SHP77 treated with DMSO at 0.1 percent for 48 hours (cell line): ENCODE measurements at regions not wholly inside any gene's neighbourhood (a gene's known extent, or its start where the extent isn't known, plus 50 kb on each side); places are given as distances from the start of the nearest gene placed in this dataset.

ENCODE experiments used
- DNase-seq: peaks from one replicate; lab custom pipeline; 2025; lab: John Stamatoyannopoulos, UW

GRCh38 chr11:11789735-11790369, 51.9 kb upstream of the USP47 start:
- DNase-seq = no peak

DNA sequence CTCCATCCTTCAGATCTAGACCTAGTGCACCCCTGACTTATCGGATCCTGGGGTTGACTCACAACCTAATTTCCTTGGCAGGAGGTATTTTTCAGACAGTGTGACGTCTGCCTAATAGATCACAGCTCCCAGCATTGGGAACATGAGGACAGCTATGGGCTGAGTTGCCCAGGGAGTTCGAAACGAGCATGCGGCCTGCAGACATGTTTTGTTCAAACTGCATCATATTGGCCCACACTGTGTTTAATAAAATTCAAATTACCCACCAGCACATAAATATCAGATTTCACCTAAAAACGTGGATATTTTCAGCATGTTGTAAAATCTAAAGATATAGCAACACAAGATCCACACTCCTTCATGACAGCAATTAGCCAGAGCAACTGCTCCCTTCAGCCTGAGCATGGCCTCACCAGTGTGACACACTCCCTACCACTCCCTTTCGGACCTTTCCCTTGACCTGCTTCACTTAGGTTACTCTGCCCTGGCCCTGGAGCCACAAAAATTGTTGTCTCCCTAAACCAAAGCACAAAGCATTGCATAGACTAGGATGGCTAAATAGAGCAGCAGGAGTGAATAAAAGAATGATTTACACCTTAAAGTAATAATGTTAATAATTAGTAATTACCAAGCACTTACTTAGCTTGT, 53.6 kb upstream of the USP47 start:
- DNase-seq = no peak

GRCh38 chr11:11787305-11788062, 54.3 kb upstream of the USP47 start:
- DNase-seq = peak; percentile 10

DNA sequence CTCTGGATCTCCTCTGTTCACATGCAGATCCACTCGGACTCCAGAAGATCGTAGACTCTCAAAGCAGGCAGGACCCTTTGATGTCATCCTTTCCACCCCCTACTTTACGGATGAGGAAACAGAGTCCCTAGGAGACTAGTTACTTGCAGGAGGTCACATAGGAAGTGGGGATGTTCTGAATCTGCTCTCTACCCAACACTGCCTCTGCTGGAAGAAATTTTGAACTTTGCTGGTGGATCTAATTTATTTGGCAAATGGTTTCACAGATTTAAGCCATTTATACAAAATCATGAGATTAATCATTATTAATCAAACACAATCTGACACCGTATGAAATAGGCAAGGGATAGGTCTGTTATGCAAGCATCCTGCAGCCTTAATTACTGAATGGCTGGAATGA, 55.0 kb upstream of the USP47 start:
- DNase-seq = no peak

GRCh38 chr11:11786234-11786633, 55.5 kb upstream of the USP47 start:
- no peak for DNase-seq

DNA sequence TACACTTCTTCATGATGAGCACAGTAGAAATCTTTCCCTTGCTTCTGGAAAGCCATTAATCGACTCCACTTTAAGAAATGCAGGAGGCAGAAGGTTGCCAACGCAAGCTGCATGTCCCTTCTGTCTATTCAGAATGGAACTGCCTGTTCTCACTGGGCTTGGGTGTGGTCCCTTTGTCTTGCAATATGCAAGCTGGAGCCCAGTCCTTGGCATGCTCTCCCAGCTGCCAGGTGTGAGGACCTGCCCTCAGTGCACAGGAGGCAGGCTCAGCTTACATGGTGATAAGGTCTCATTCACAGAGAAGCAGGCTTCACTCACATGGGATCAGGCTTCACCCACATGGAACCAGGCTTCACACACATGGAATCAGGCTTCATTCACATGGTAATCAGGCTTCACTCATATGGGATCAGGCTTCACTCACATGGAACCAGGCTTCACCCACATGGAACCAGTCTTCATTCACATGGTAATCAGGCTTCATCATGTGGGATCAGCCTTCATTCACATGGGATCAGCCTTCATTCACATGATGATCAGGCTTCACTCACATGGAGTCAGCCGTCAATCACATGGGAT, 59.2 kb upstream of the USP47 start:
- no peak for DNase-seq

- DNase-seq = no peak
Observed at GRCh38 chr11:11780858-11781257, 60.9 kb upstream of the USP47 start.

DNA sequence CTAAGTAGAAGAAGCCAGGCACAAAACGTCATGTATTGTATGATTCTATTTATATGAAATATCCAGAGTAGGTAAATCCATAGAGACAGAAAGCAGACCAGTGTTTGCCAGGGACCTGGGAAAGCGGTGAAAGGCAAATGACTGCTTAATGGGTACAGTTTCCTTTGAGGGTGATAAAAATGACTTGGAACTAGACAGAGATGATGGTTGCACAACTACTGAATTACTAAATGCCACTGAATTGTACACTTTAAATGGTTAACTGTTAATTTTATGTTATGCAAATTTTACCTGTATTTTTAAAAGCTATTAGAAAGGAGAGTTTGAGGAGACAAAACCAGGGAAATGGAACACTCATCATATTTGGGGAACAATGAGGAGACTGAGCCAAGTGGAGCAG, 61.8 kb upstream of the USP47 start:
- DNase-seq = no peak

- no peak for DNase-seq
Observed at GRCh38 chr11:11777897-11778296, 63.9 kb upstream of the USP47 start.

- no peak for DNase-seq
Observed at GRCh38 chr11:11776714-11777113, 65.1 kb upstream of the USP47 start.

GRCh38 chr11:11774928-11775327, 66.8 kb upstream of the USP47 start:
- DNase-seq = no peak

- DNase-seq = no peak
Observed at GRCh38 chr11:11772865-11773515, 68.8 kb upstream of the USP47 start.

- no peak for DNase-seq
Observed at GRCh38 chr11:11770921-11771486, 70.8 kb upstream of the USP47 start.

DNA sequence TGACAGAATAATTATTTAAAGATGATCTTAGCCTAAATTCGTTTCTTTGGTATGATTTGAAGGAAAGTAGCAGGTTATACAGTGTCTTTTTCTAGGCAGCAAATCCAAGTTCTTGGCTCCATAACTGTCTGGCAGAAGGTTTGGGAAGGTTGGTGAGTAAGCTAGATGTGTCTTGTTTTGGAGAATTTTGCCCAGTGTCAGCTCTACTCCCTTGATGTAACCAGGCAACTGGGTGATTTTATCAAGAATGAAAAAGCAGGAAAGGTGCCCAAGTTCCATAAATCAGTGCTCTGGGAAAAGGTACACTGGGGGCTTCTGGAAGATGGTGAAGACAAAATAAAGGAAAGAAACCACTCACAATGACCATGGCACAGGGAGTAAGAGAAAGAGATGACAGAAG, 71.5 kb upstream of the USP47 start:
- DNase-seq = no peak

DNA sequence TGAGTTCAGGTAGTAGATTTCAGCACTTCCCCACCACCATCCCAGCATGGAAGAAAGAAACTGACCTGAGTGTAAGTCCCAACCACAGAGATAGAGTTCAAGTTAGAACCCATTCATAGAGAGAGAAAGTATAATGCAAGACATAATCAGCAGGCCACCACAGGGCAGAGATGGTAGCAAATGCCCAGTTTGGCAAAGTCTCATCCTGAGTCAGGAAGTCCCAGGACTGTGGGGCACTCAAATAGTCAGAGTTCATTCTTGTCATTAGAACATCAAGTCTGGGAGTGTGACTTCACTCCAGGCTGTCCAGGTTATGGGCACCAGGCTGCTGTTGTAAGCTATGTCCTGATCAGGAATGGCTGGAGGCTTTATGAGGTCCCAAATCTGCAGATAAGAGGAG, 72.0 kb upstream of the USP47 start:
- no peak for DNase-seq

- no peak for DNase-seq
Observed at GRCh38 chr11:11769362-11769761, 72.4 kb upstream of the USP47 start.

DNA sequence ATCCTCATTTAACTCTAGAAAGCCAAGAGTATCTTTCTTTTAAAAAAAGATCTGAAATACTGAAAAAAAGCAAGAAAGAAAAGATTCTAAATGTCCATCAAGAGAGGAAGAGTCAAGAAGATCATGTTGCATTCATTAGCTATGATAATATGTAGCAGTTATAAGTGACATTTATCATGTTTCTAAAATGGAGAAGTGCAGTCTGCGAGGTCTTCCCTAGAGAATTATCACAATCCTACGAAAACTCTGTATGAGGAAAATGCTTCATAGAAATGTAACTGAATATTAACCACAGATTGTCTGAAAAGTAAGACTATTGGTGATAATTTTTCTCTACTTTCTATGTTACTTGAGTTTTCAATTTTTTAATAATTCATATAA, 77.4 kb upstream of the USP47 start:
- DNase-seq = no peak

DNA sequence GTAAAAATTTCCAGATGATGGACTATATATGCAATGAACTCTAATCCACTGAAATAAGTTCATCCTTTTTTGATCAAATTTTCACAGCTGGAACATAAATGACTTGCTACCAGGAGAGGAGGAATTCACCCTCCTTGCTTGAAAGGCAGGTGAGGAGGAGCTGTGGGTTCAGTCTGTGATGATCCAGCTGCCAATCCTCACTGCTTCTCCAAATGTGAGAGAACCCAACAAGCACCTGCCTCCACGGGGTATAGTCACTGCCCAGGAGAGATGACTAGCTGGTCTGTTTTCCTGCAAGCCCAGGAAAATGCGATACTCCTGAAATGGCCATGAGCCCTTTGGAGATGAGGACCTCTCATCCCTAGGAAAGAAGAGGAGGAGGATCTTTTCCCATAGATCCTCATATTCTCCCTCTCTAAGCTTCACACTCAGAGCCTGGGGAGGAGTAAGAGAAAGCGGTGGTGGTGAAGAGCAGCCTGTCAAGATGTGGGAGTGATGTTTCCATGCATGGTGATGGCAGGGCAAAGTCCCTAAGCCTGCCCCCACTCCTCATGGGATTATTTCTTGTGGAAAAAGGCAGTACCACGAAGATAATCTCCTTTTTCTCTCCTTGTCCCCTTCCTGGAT, 77.9 kb upstream of the USP47 start:
- no peak for DNase-seq

GRCh38 chr11:11760838-11761237, 80.9 kb upstream of the USP47 start:
- DNase-seq = no peak

DNA sequence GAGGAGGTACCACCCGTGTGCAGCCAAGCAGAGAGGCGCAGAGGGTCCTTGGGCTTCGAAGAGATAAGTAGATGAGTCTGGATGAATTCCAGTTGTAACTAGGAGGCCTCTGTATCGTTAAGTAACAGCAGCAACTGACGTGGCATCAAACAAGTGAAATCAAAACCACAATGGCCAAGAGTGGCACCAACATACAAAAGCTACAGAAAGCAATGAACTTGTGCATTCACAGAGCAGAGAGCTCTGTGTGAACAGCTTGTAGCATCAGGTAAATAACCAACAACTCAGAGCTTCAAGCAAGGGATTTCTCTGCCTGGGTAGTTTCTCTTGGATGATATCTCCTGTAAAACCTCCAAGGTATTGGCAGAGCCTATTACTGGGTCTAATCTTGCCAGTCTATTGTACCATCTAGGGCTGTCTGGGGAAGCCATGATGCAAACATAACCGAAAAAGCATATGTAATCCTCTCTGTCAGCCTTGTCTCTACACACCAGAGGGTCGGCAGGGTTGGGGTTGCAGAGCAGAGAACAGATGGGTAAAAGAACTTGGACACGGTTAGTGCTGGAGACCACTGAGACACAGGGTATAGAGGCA, 83.1 kb upstream of the USP47 start:
- no peak for DNase-seq

DNA sequence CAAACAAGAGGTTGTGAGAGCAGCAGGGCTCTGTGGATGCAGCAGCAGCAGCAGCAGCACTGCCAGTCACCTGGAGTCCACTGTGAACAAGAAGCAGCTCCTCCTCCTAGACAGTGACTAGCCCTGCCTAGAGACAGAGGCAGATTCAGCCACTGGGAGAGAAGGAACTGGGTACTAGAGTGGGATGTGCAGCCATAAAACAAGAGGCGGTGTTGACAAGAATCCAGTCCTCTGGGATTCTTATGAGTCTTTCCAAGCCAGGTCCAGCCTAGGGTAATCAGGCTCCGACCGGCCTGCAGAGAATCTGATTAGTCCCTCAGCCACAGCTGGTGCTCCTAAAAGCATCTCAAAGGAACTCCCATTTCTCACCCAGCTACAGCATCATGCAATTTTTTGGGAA, 83.9 kb upstream of the USP47 start:
- no peak for DNase-seq
